Tongue (tissue), 1 donor: ENCODE measurements at regions not wholly inside any gene's neighbourhood (a gene's known extent, or its start where the extent isn't known, plus 50 kb on each side); places are given as distances from the start of the nearest gene placed in this dataset.

Experiments used
- DNase-seq: peaks from one replicate; pipeline ENCODE4 v3.0.0-alpha.2; 2015

- no peak for DNase-seq
These were observed 314.7 kb upstream of the ARRDC4 start for GRCh38 chr15:97645758-97646157.

GRCh38 chr15:97648728-97649127, 311.8 kb upstream of the ARRDC4 start:
- no peak for DNase-seq

- no peak for DNase-seq
These were observed 308.5 kb upstream of the ARRDC4 start for GRCh38 chr15:97652041-97652440.

GRCh38 chr15:97652700-97653167, 307.8 kb upstream of the ARRDC4 start:
- peak; percentile 37 for DNase-seq

GRCh38 chr15:97653896-97654295, 306.6 kb upstream of the ARRDC4 start:
- no peak for DNase-seq

GRCh38 chr15:97654481-97655076, 305.9 kb upstream of the ARRDC4 start:
- DNase-seq, result peak; percentile 16

- no peak for DNase-seq
These were observed 298.7 kb upstream of the ARRDC4 start for GRCh38 chr15:97661796-97662195.

GRCh38 chr15:97672586-97672985, 287.9 kb upstream of the ARRDC4 start:
- no peak for DNase-seq

GRCh38 chr15:97678656-97679055, 281.8 kb upstream of the ARRDC4 start:
- DNase-seq, result no peak

GRCh38 chr15:97679106-97679688, 281.3 kb upstream of the ARRDC4 start:
- DNase-seq, result no peak

GRCh38 chr15:97680606-97681220, 279.8 kb upstream of the ARRDC4 start:
- DNase-seq, result no peak

- no peak for DNase-seq
These were observed 276.7 kb upstream of the ARRDC4 start for GRCh38 chr15:97683831-97684230.

GRCh38 chr15:97684249-97684648, 276.3 kb upstream of the ARRDC4 start:
- DNase-seq, result no peak

GRCh38 chr15:97686324-97686723, 274.2 kb upstream of the ARRDC4 start:
- DNase-seq, result no peak

GRCh38 chr15:97687654-97688053, 272.8 kb upstream of the ARRDC4 start:
- no peak for DNase-seq

GRCh38 chr15:97688177-97688576, 272.3 kb upstream of the ARRDC4 start:
- no peak for DNase-seq

GRCh38 chr15:97688886-97689285, 271.6 kb upstream of the ARRDC4 start:
- no peak for DNase-seq

GRCh38 chr15:97691078-97691477, 269.4 kb upstream of the ARRDC4 start:
- no peak for DNase-seq

GRCh38 chr15:97691799-97692198, 268.7 kb upstream of the ARRDC4 start:
- DNase-seq, result no peak

GRCh38 chr15:97692301-97693015, 268.0 kb upstream of the ARRDC4 start:
- DNase-seq, result peak; percentile 84

- DNase-seq, result no peak
These were observed 266.0 kb upstream of the ARRDC4 start for GRCh38 chr15:97694456-97694855.

GRCh38 chr15:97703400-97703799, 257.1 kb upstream of the ARRDC4 start:
- DNase-seq, result no peak

GRCh38 chr15:97706059-97706458, 254.4 kb upstream of the ARRDC4 start:
- DNase-seq, result no peak
